ENCODE measurements at regions not wholly inside any gene's neighbourhood (a gene's known extent, or its start where the extent isn't known, plus 50 kb on each side); places are given as distances from the start of the nearest gene placed in this dataset.

DNA sequence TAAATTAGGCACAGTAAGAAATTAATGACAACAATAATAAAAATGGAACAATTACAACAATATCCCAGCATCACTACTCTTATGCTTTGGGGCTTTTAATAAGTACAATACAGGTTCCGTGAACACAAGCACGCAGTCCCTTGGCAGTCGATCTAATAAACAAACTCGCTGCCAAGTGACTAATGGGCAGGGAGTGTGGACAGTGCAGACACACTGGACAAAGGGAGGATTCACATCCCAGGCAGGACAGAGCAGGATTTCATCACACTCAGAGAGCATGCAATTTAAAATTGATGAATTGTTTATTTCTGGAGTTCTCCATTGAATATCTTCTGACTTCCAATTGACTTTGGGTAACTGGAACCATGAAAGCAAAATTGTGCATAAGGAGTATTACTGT, 524.1 kb upstream of the CFAP20DC start:
- intact Hi-C loops (cut with micrococcal nuclease; ENCODE audit: unreplicated experiment) = loop anchor here (2.0 kb wide), 1 partner anchor 283 kb away; no protein-coding TSS in a partner anchor
- TF ChIP-seq EZH2 (IDR thresholded peaks at IDR 0.05; ENCODE audit: borderline replicate concordance, low read depth, low read length, poor library complexity, severe bottlenecking) (no peak), CTCF (conservative IDR thresholded peaks at IDR 0.05; ENCODE audit: low read depth, low read length) (no peak)
- no peak for DNase-seq (ENCODE audit: low spot score)
- H3K27me3 ChIP-seq (replicated peaks; ENCODE audit: insufficient read depth, low read depth, low read length, poor library complexity) = no peaks in the 10 kb centered on the region
- ChIA-PET POLR2A (ENCODE audit: low non-redundant PET) (no interaction called here), CTCF (no interaction called here)
- no peak overlapping the region for H3K4me3 ChIP-seq (ENCODE audit: low read depth, low read length, poor library complexity, severe bottlenecking)
- no peaks in the 10 kb centered on the region for H3K9me3 ChIP-seq (ENCODE audit: low read depth, low read length, poor library complexity, severe bottlenecking)
- BruUV-seq (replicated peaks) = no TSS peak
- no peaks in the 10 kb centered on the region for H3K4me1 ChIP-seq (ENCODE audit: insufficient read depth, low read length, poor library complexity, severe bottlenecking)
- no peaks in the 10 kb centered on the region for H3K36me3 ChIP-seq (ENCODE audit: insufficient read depth, low read length, poor library complexity, severe bottlenecking)
- no peak overlapping the region for H3K27ac ChIP-seq (ENCODE audit: low read depth, low read length, poor library complexity, severe bottlenecking)

DNA sequence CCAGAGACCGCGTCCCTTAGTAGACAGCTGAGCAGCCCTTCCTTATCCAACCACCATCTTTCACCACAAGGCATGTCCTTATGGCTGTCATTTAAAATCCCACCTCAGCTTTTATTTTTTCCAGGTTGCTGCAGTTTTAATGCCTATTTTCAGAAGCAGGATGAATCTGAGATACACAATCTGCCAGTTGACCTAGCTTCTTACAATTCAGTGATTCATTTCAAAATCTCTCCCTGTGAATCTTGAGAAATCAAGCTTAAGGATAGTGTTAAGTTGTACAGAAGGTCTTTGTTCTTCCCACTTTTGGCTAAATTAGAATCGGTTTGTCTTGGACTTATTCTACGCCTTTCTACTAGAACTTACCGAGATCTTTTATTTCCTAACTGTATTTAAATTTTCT, 522.3 kb upstream of the CFAP20DC start:
- Histone ChIP-seq H3K9me3 (ENCODE audit: low read depth, low read length, poor library complexity, severe bottlenecking) (no peaks in the 10 kb centered on the region), H3K4me1 (ENCODE audit: insufficient read depth, low read length, poor library complexity, severe bottlenecking) (no peaks in the 10 kb centered on the region), H3K27ac (ENCODE audit: low read depth, low read length, poor library complexity, severe bottlenecking) (no peak overlapping the region), H3K27me3 (replicated peaks; ENCODE audit: insufficient read depth, low read depth, low read length, poor library complexity) (no peaks in the 10 kb centered on the region), H3K4me3 (ENCODE audit: low read depth, low read length, poor library complexity, severe bottlenecking) (no peak overlapping the region), H3K36me3 (ENCODE audit: insufficient read depth, low read length, poor library complexity, severe bottlenecking) (no peaks in the 10 kb centered on the region)
- BruUV-seq (replicated peaks) = no TSS peak
- ChIA-PET POLR2A (ENCODE audit: low non-redundant PET) (no interaction called here), CTCF (no interaction called here)
- intact Hi-C loops (cut with micrococcal nuclease; ENCODE audit: unreplicated experiment) = no loop called here
- TF ChIP-seq EZH2 (IDR thresholded peaks at IDR 0.05; ENCODE audit: borderline replicate concordance, low read depth, low read length, poor library complexity, severe bottlenecking) (no peak), CTCF (conservative IDR thresholded peaks at IDR 0.05; ENCODE audit: low read depth, low read length) (no peak)
- DNase-seq (ENCODE audit: low spot score) = no peak

GRCh38 chr3:59570806-59571205, 521.0 kb upstream of the CFAP20DC start:
- no peak overlapping the region for H3K27ac ChIP-seq (ENCODE audit: low read depth, low read length, poor library complexity, severe bottlenecking)
- no peaks in the 10 kb centered on the region for H3K27me3 ChIP-seq (replicated peaks; ENCODE audit: insufficient read depth, low read depth, low read length, poor library complexity)
- H3K36me3 ChIP-seq (ENCODE audit: insufficient read depth, low read length, poor library complexity, severe bottlenecking) = no peaks in the 10 kb centered on the region
- no peaks in the 10 kb centered on the region for H3K9me3 ChIP-seq (ENCODE audit: low read depth, low read length, poor library complexity, severe bottlenecking)
- CTCF ChIA-PET = no interaction called here
- POLR2A ChIA-PET (ENCODE audit: low non-redundant PET) = no interaction called here
- no peak for DNase-seq (ENCODE audit: low spot score)
- no TSS peak for BruUV-seq (replicated peaks)
- no peak overlapping the region for H3K4me3 ChIP-seq (ENCODE audit: low read depth, low read length, poor library complexity, severe bottlenecking)
- intact Hi-C loops (cut with micrococcal nuclease; ENCODE audit: unreplicated experiment) = no loop called here
- no peaks in the 10 kb centered on the region for H3K4me1 ChIP-seq (ENCODE audit: insufficient read depth, low read length, poor library complexity, severe bottlenecking)
- TF ChIP-seq CTCF (conservative IDR thresholded peaks at IDR 0.05; ENCODE audit: low read depth, low read length) (no peak), EZH2 (IDR thresholded peaks at IDR 0.05; ENCODE audit: borderline replicate concordance, low read depth, low read length, poor library complexity, severe bottlenecking) (no peak)
